ENCODE measurements at regions not wholly inside any gene's neighbourhood (a gene's known extent, or its start where the extent isn't known, plus 50 kb on each side); places are given as distances from the start of the nearest gene placed in this dataset.

- no peak for DNase-seq (ENCODE audit: low read depth)
- H3K4me3 ChIP-seq (ENCODE audit: low read depth, low read length) = no peak overlapping the region
- no peak for TF ChIP-seq CTCF (IDR thresholded peaks at IDR 0.05; ENCODE audit: control insufficient read depth, extremely low read depth, insufficient read depth)
These were observed 154.3 kb downstream of the RNF152 start for GRCh38 chr18:61738488-61738887.

DNA sequence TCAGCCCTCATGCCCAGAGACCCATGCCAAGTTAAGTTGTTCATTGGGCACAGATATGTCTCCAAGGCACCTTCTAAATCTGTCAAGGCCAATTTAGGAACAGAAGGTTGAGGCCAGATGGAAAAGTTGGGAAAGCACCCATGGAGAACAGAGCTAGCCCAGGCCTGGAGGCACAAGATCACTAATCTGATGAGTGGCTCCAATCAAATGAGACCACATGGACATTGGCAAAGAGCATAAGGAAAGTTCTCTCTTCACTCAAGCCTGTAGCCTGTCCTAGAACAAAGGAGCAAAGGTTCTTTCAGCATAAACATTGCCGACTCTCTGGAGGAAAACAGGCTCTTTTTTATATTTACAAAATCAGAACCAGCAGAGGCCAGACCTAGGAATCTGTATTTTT lies 154.8 kb downstream of the RNF152 start:
- DNase-seq (ENCODE audit: low read depth) = no peak
- no peak for TF ChIP-seq CTCF (IDR thresholded peaks at IDR 0.05; ENCODE audit: control insufficient read depth, extremely low read depth, insufficient read depth)
- H3K4me3 ChIP-seq (ENCODE audit: low read depth, low read length) = no peak overlapping the region

DNA sequence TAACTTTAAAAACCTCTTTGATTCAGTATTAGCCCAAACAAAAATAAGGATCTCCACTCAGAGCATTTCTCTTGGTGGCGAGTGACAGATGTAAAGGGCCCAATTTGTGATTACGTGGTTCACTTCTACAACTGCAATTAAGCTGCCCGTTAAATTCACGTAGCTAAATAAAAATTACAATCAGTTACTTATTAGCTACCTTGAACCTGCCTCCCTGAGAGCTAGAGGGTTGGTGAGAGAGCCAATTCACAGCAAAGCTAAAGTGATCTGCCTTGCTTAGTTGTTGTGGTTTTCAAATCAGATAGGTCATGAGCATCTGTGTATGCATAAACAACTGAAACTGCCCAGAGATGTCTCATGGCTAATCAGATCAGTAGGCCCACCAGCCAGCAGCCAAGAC lies 156.7 kb downstream of the RNF152 start:
- H3K4me3 ChIP-seq (ENCODE audit: low read depth, low read length) = no peak overlapping the region
- DNase-seq (ENCODE audit: low read depth) = no peak
- TF ChIP-seq CTCF (IDR thresholded peaks at IDR 0.05; ENCODE audit: control insufficient read depth, extremely low read depth, insufficient read depth) = no peak

DNA sequence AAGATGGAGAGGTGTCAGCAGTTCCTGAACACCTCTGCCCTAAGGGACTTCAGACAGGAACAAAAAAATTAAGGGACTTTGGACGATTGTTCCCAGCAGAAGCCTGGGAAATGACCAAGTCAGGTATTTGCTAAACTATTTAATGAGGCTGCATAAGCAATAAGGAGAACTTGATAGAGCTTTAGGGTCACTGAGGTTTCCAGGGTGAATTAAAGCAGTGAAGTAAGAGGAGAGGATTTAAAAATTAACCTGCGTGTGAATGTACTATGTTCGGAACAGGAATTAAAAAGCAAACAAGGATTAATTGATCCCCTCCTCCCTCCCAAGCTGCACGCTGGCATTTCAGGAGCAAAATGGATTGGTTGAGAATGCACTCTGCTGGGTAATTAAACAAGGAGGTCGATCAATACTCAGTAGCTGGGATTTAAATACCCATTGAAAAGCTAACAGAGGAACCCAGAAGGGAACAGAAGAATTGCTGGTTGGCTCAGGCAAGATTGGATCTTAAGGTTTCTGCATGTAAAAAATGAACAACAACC lies 157.2 kb downstream of the RNF152 start:
- DNase-seq (ENCODE audit: low read depth) = no peak
- TF ChIP-seq CTCF (IDR thresholded peaks at IDR 0.05; ENCODE audit: control insufficient read depth, extremely low read depth, insufficient read depth) = no peak
- H3K4me3 ChIP-seq (ENCODE audit: low read depth, low read length) = no peak overlapping the region

DNA sequence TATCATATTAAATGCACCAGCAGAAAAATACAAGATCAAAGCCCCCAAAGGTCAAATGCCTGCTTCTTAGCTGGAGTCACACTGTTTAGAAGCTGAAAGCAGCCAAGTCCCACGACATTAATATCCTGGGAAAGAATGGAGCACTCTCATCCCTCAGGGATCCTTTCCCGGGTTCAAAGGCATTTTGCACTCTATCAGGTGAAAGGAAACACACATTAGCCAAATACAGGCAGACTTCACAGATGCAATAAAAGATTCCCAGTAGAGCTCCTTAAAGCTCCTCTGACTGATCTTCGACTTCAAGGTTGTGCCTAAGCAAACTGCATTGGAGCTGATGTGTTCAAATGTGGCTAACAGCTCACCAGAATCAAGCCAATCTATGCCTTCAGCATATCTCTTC lies 158.4 kb downstream of the RNF152 start:
- no peak for DNase-seq (ENCODE audit: low read depth)
- no peak overlapping the region for H3K4me3 ChIP-seq (ENCODE audit: low read depth, low read length)
- no peak for TF ChIP-seq CTCF (IDR thresholded peaks at IDR 0.05; ENCODE audit: control insufficient read depth, extremely low read depth, insufficient read depth)

GRCh38 chr18:61732854-61733253 lies 160.0 kb downstream of the RNF152 start:
- no peak overlapping the region for H3K4me3 ChIP-seq (ENCODE audit: low read depth, low read length)
- TF ChIP-seq CTCF (IDR thresholded peaks at IDR 0.05; ENCODE audit: control insufficient read depth, extremely low read depth, insufficient read depth) = no peak
- DNase-seq (ENCODE audit: low read depth) = no peak

DNA sequence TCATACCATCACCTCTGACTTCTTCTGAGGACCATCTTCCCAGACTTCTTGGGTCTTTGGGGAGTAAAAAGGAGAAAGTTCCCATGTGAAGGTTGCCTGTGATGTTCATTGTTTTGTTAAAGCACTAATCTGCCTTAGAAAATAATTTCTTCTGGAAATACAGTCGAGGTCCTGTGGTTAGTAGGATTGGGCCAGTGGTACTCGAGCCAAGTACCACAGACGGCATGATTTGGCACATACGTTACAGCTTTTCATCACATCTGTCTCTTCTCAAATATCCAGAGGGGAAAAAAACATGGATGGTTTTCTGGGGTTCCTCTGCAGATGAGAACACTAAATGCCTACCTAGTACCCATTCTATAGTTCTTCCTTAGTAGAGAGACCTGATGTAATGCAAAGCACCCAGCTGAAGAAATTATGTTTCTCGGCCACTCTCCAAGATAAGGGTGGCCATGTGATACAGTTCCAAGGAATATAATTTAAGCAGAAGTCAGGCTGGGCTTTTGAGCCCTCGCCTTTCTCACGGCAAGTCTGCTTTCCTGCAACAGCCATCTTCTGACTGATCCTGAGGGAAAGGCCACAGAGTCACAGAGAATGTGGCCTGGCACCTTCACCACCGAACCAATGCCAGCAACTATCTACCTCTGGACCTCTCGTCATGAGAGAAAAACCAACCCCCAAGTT lies 161.0 kb downstream of the RNF152 start:
- no peak for TF ChIP-seq CTCF (IDR thresholded peaks at IDR 0.05; ENCODE audit: control insufficient read depth, extremely low read depth, insufficient read depth)
- DNase-seq (ENCODE audit: low read depth) = no peak

More for the DNA sequence above, 161.0 kb downstream of the RNF152 start:
- no peak overlapping the region for H3K4me3 ChIP-seq (ENCODE audit: low read depth, low read length)
